Heart left ventricle (tissue), 13 donors: ENCODE measurements at regions not wholly inside any gene's neighbourhood (a gene's known extent, or its start where the extent isn't known, plus 50 kb on each side); places are given as distances from the start of the nearest gene placed in this dataset.

Experiments
- CTCF ChIP-seq, 12 donors: fragments of 200-600 bp; sonication (generic) in 4 of 12; IDR thresholded peaks; one replicate each; pipeline versions ENCODE4 v1.5.0 to v1.8.0; 2018 to 2022; ENCODE audit warnings: antibody characterized with exemption in 12 of 12, mild to moderate bottlenecking in 5 of 12
- POLR2A ChIP-seq, 2 donors: fragments of 450-650 bp; IDR thresholded peaks; one replicate each; pipeline ENCODE4 v1.6.1; 2017; ENCODE audit warnings: antibody characterized with exemption in 2 of 2, mild to moderate bottlenecking in 2 of 2, moderate library complexity in 2 of 2
- donor health status: ischemic (EF 13 %, LVEDD 7.1; RV severe dilation, severe dysfunction).
- donor health status: DM: no; HTN: yes; CAD: no.
- donor health status: DM: no; HTN: no; CAD: no.
- donor health status: ischemic (EF 25% LVEDD 6.9; RV normal size, moderate dysfunction).
- donor health status: ischemic (EF 25% LVEDD 5.7; RV mildly dilated, moderate dysfunction).
- donor health status: ischemic (EF 35%, LVEDD 5.7; RV mildly dilated, moderate dysfunction).
- donor health status: nonischemic (EF 11% LVEDD 7.7; RV severe dilation, severe dysfunction).
- donor health status: DM: yes; HTN: yes; CAD: no.
- donor health status: PGD.
- donor health status: ischemic (EF 29% LVEDD 5.4; RV normal size, mild dysfunction).
- donor health status: nonischemic (EF 23%, LVEDD 6.1; RV moderate dilation, normal function).

- TF ChIP-seq POLR2A (IDR thresholded peaks at IDR 0.05) (no peak), CTCF (IDR thresholded peaks at IDR 0.05) (no peak)
These were observed 207.8 kb upstream of the SLC7A11 start for GRCh38 chr4:138449938-138450337.
